ENCODE measurements at regions not wholly inside any gene's neighbourhood (a gene's known extent, or its start where the extent isn't known, plus 50 kb on each side); places are given as distances from the start of the nearest gene placed in this dataset.

DNA sequence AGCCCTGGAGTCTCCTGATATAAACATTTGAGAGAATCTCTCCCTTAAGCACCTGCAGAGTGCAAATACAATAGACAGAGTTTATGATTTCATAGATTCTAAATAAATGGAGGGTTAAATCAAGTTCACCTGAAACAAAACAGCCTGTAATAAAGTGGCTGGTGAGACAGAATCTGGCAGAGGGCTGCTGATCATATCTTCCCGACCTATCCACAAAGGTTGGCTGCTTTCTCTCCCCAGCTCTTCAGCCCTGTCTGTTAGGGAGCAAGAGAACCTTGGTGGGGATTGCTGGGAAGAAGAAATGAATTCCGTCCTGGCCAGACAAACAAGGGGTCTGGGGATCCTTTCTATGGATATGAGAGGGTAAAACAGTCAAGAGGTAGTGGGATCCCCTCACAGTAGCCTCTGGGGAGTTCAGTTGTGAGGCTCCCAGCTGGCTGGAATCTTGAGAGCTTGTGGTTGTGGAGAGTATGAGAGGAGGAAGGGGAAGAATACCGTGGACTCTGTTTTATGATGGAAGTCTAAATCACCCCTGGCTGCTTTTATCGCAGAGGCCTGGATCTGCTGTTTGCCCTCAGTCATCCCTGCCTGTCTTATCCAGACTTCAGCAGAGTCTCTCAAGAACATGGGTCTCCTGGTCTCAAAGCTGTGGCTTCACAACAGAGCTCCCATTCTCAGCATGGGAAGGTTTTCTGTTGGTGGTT is 451.3 kb downstream of the NTRK3 start:
- no peak for DNase-seq (ENCODE audit: low read depth, low spot score)
- Histone ChIP-seq H3K36me3 (ENCODE audit: insufficient read depth, low read length) (no peaks in the 10 kb centered on the region), H3K9me3 (ENCODE audit: low read depth, low read length) (no peaks in the 10 kb centered on the region), H3K4me3 (no peak overlapping the region), H3K9ac (ENCODE audit: insufficient read length) (no peak overlapping the region), H3K27ac (no peak overlapping the region)
- TF ChIP-seq POLR2AphosphoS5 (IDR thresholded peaks at IDR 0.05; ENCODE audit: borderline replicate concordance, low read depth, low read length) (no peak), EZH2 (IDR thresholded peaks at IDR 0.05) (no peak), FOXP2 (optimal IDR thresholded peaks at IDR 0.05; ENCODE audit: control extremely low read depth, extremely low read length, insufficient read depth) (no peak)

GRCh38 chr15:87804451-87804850 is 452.1 kb downstream of the NTRK3 start:
- TF ChIP-seq POLR2AphosphoS5 (IDR thresholded peaks at IDR 0.05; ENCODE audit: borderline replicate concordance, low read depth, low read length) (no peak), FOXP2 (optimal IDR thresholded peaks at IDR 0.05; ENCODE audit: control extremely low read depth, extremely low read length, insufficient read depth) (no peak), EZH2 (IDR thresholded peaks at IDR 0.05) (no peak)
- Histone ChIP-seq H3K9me3 (ENCODE audit: low read depth, low read length) (no peaks in the 10 kb centered on the region), H3K4me3 (no peak overlapping the region), H3K36me3 (ENCODE audit: insufficient read depth, low read length) (no peaks in the 10 kb centered on the region), H3K9ac (ENCODE audit: insufficient read length) (no peak overlapping the region), H3K27ac (no peak overlapping the region)
- no peak for DNase-seq (ENCODE audit: low read depth, low spot score)

DNA sequence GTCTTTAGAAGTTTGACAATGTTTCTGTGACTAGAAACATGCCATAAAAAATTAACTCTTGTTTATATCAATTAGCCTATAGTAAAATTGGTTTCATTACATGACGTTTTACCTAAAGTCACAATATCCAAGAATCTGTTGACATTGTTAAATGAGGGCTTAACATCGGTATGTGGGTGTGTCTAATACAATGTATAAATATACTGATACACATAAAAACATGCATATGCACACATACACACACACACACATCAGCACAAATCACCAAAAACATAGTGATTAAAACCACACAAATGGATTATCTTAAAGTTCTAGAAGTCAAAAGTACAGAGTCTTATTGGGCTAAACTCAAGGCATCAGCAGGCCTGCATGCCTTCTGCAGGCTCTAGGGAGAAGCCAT is 456.7 kb downstream of the NTRK3 start:
- Histone ChIP-seq H3K4me3 (no peak overlapping the region), H3K27ac (no peak overlapping the region), H3K36me3 (ENCODE audit: insufficient read depth, low read length) (no peaks in the 10 kb centered on the region), H3K9me3 (ENCODE audit: low read depth, low read length) (no peaks in the 10 kb centered on the region), H3K9ac (ENCODE audit: insufficient read length) (no peak overlapping the region)
- DNase-seq (ENCODE audit: low read depth, low spot score): no peak
- no peak for TF ChIP-seq EZH2 (IDR thresholded peaks at IDR 0.05)
- TF ChIP-seq POLR2AphosphoS5 (IDR thresholded peaks at IDR 0.05; ENCODE audit: borderline replicate concordance, low read depth, low read length): no peak
- no peak for TF ChIP-seq FOXP2 (optimal IDR thresholded peaks at IDR 0.05; ENCODE audit: control extremely low read depth, extremely low read length, insufficient read depth)

DNA sequence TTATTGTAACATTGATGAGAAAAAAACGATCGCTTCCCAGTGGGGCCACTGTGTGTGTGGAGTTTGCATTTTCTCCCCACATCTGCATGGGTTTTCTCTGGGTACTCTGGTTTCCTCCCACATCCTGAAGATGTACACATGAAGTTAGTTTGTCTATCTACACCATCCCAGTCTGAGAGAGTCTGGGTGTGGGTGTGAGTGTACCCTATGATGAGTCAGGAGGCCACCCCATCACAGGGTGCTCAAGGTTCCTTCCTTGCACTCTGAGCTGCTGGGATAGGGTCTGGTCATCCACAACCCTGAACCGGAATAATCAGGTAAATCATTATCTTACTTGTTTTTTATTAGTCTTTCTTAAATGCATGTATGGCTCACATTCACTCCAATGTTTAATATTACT is 457.1 kb downstream of the NTRK3 start:
- Histone ChIP-seq H3K27ac (no peak overlapping the region), H3K9me3 (ENCODE audit: low read depth, low read length) (no peaks in the 10 kb centered on the region), H3K9ac (ENCODE audit: insufficient read length) (no peak overlapping the region), H3K4me3 (no peak overlapping the region), H3K36me3 (ENCODE audit: insufficient read depth, low read length) (no peaks in the 10 kb centered on the region)
- no peak for DNase-seq (ENCODE audit: low read depth, low spot score)
- TF ChIP-seq POLR2AphosphoS5 (IDR thresholded peaks at IDR 0.05; ENCODE audit: borderline replicate concordance, low read depth, low read length) (no peak), FOXP2 (optimal IDR thresholded peaks at IDR 0.05; ENCODE audit: control extremely low read depth, extremely low read length, insufficient read depth) (no peak), EZH2 (IDR thresholded peaks at IDR 0.05) (no peak)

GRCh38 chr15:87793725-87794124 is 462.8 kb downstream of the NTRK3 start:
- TF ChIP-seq EZH2 (IDR thresholded peaks at IDR 0.05) (no peak), POLR2AphosphoS5 (IDR thresholded peaks at IDR 0.05; ENCODE audit: borderline replicate concordance, low read depth, low read length) (no peak), FOXP2 (optimal IDR thresholded peaks at IDR 0.05; ENCODE audit: control extremely low read depth, extremely low read length, insufficient read depth) (no peak)
- Histone ChIP-seq H3K27ac (no peak overlapping the region), H3K36me3 (ENCODE audit: insufficient read depth, low read length) (no peaks in the 10 kb centered on the region), H3K4me3 (no peak overlapping the region), H3K9ac (ENCODE audit: insufficient read length) (no peak overlapping the region), H3K9me3 (ENCODE audit: low read depth, low read length) (no peaks in the 10 kb centered on the region)
- no peak for DNase-seq (ENCODE audit: low read depth, low spot score)

DNA sequence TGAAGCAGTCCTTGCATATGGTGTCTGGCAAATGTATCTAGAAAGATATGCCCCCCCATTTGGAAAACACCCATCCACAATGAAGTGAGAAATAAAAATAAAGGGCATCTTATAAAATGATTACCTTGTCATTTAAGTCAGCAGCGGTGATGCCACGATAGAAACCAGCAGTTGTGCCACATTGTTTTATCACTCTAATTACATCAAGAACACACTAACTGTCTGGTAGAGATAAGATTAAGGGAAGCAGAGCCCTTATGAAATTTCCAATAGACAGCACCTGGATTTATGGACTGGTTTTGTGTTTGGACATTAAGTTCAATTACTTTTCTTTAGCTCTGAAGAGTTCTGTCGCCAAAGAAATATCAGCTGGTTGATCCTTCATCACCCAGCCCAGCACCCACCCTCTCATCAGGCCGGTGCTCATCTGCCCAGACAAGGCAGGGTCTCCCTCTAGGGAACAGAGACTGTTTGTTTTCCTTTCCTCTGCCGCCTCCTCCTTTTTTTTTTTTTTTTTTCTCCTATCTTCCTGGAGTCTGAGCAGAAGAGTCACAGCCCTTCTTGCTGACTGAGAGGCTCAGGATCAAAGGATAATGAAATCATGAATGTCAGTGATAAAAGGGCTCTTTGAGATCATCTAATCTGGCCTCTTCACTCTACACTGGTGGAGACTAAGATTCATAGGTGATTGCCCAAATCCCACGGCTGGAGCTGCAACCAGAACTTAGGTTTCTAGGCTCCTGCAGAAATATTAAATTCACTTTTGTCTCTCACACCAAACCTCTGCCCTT is 464.1 kb downstream of the NTRK3 start:
- TF ChIP-seq POLR2AphosphoS5 (IDR thresholded peaks at IDR 0.05; ENCODE audit: borderline replicate concordance, low read depth, low read length) (no peak), EZH2 (IDR thresholded peaks at IDR 0.05) (no peak), FOXP2 (optimal IDR thresholded peaks at IDR 0.05; ENCODE audit: control extremely low read depth, extremely low read length, insufficient read depth) (no peak)
- H3K36me3 ChIP-seq (ENCODE audit: insufficient read depth, low read length): no peaks in the 10 kb centered on the region
- H3K9me3 ChIP-seq (ENCODE audit: low read depth, low read length): no peaks in the 10 kb centered on the region
- no peak overlapping the region for H3K4me3 ChIP-seq
- no peak for DNase-seq (ENCODE audit: low read depth, low spot score)
- H3K9ac ChIP-seq (ENCODE audit: insufficient read length): no peak overlapping the region
- H3K27ac ChIP-seq: no peak overlapping the region

- no peak overlapping the region for H3K4me3 ChIP-seq
- no peak overlapping the region for H3K9ac ChIP-seq (ENCODE audit: insufficient read length)
- H3K9me3 ChIP-seq (ENCODE audit: low read depth, low read length): no peaks in the 10 kb centered on the region
- DNase-seq (ENCODE audit: low read depth, low spot score): no peak
- no peaks in the 10 kb centered on the region for H3K36me3 ChIP-seq (ENCODE audit: insufficient read depth, low read length)
- H3K27ac ChIP-seq: no peak overlapping the region
- no peak for TF ChIP-seq POLR2AphosphoS5 (IDR thresholded peaks at IDR 0.05; ENCODE audit: borderline replicate concordance, low read depth, low read length)
- no peak for TF ChIP-seq EZH2 (IDR thresholded peaks at IDR 0.05)
- TF ChIP-seq FOXP2 (optimal IDR thresholded peaks at IDR 0.05; ENCODE audit: control extremely low read depth, extremely low read length, insufficient read depth): no peak
These were observed 474.4 kb downstream of the NTRK3 start for GRCh38 chr15:87781959-87782625.

- TF ChIP-seq FOXP2 (optimal IDR thresholded peaks at IDR 0.05; ENCODE audit: control extremely low read depth, extremely low read length, insufficient read depth) (no peak), POLR2AphosphoS5 (IDR thresholded peaks at IDR 0.05; ENCODE audit: borderline replicate concordance, low read depth, low read length) (no peak), EZH2 (IDR thresholded peaks at IDR 0.05) (no peak)
- DNase-seq (ENCODE audit: low read depth, low spot score): no peak
- no peaks in the 10 kb centered on the region for H3K9me3 ChIP-seq (ENCODE audit: low read depth, low read length)
- H3K36me3 ChIP-seq (ENCODE audit: insufficient read depth, low read length): no peaks in the 10 kb centered on the region
- H3K9ac ChIP-seq (ENCODE audit: insufficient read length): no peak overlapping the region
- no peak overlapping the region for H3K4me3 ChIP-seq
- H3K27ac ChIP-seq: no peak overlapping the region
These were observed 476.8 kb downstream of the NTRK3 start for GRCh38 chr15:87779746-87780145.
